ENCODE measurements at regions not wholly inside any gene's neighbourhood (a gene's known extent, or its start where the extent isn't known, plus 50 kb on each side); places are given as distances from the start of the nearest gene placed in this dataset.
A peak's percentile ranks its signal among the peaks of the same experiment; 100 is the strongest.

DNA sequence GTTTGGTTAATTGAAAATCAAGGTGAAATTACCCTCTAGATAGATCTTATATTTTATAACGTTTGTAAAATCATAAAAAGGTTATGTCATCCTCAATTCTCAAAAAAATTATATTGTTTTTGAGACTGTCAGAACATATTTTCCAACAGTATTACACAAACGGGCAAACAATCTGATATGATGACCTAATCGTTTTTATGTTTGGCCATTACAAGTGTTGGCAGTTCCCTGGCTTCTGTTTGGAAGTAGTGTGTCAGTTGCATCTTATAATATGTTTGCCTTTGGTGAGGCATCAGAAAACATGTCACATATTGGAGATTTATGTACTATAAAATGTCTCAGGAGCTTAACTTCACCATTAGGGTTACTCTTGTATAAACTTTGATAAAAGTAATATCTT, 308.1 kb upstream of the EPHA7 start:
- Histone ChIP-seq H3K4me3 (no peak overlapping the region), H3K27me3 (no peaks in the 10 kb centered on the region), H3K36me3 (no peaks in the 10 kb centered on the region), H3K27ac (no peak overlapping the region), H3K4me1 (no peaks in the 10 kb centered on the region), H3K9me3 (no peaks in the 10 kb centered on the region)
- 49 to 62% methylated on average over 3 of the region's 3 CpGs for WGBS, 2 donors
- TF ChIP-seq POLR2A (IDR thresholded peaks at IDR 0.05): no peak
- TF ChIP-seq EP300 (IDR thresholded peaks at IDR 0.05): no peak
- TF ChIP-seq, protein P1, sequence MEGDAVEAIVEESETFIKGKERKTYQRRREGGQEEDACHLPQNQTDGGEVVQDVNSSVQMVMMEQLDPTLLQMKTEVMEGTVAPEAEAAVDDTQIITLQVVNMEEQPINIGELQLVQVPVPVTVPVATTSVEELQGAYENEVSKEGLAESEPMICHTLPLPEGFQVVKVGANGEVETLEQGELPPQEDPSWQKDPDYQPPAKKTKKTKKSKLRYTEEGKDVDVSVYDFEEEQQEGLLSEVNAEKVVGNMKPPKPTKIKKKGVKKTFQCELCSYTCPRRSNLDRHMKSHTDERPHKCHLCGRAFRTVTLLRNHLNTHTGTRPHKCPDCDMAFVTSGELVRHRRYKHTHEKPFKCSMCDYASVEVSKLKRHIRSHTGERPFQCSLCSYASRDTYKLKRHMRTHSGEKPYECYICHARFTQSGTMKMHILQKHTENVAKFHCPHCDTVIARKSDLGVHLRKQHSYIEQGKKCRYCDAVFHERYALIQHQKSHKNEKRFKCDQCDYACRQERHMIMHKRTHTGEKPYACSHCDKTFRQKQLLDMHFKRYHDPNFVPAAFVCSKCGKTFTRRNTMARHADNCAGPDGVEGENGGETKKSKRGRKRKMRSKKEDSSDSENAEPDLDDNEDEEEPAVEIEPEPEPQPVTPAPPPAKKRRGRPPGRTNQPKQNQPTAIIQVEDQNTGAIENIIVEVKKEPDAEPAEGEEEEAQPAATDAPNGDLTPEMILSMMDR (IDR thresholded peaks at IDR 0.05): no peak
- no peak for DNase-seq (ENCODE audit: low spot score in 2 of 2)

DNA sequence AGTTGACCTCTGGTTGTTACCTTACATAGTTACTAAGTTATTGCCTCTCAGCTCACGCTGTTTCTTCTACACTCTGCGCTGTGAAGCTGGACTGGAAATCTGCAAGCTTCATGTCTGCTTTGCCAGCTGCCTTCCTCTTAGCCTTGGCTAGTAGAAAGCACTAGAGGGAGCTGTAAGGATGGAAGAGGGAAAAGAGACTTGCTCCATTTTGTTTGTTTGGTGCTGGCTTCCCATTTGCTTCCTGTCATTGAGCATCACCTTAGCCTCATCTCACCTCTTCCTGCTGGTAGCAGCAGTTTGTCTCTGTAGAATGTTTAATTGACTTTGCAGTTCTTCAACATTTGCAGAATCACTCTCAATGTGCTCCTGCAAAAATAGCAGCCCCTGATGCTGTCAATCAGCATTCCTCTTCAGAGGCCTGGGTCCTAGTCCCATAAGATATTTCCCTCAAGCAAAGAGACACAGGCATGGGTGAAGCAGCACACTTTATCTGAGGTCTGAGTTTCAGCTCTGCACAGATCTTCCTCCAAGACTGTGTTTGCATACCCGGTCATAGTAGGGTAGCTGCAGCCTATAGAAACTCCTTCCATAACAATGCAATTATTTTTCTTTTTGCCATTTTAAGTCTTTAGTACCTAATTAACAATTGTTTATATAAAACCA, 302.2 kb upstream of the EPHA7 start:
- DNase-seq (ENCODE audit: low spot score in 2 of 2): no peak
- no peaks in the 10 kb centered on the region for H3K4me1 ChIP-seq
- H3K9me3 ChIP-seq: no peaks in the 10 kb centered on the region
- WGBS, 2 donors: 74 to 82% methylated on average over 3 of the region's 3 CpGs
- H3K27me3 ChIP-seq: no peaks in the 10 kb centered on the region
- H3K4me3 ChIP-seq: no peak overlapping the region
- no peak overlapping the region for H3K27ac ChIP-seq
- TF ChIP-seq, protein P1 (IDR thresholded peaks at IDR 0.05): peak in 2 of 5 experiments; percentile 16 to 20
- no peak for TF ChIP-seq POLR2A (IDR thresholded peaks at IDR 0.05)
- no peaks in the 10 kb centered on the region for H3K36me3 ChIP-seq

DNA sequence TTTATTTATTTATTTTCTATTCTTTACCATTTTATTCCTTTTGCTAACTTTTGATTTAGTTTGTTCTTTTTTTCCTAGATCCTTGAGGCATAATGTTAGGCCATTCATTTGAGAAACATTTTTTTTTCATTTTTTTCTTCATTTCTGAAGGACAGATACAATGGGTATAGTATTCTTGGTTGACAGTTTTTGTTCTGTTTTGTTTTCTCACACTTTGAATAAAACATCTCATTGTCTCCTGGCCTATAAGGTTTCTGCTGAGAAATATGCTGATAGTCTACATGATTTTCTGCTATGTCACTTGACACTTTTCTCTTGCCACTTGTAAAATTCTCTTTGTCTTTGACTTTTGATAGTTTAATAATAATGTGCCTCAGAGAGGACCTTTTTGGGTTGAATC, 294.6 kb upstream of the EPHA7 start:
- no peak for DNase-seq (ENCODE audit: low spot score in 2 of 2)
- Histone ChIP-seq H3K27me3 (no peaks in the 10 kb centered on the region), H3K4me3 (no peak overlapping the region), H3K27ac (no peak overlapping the region), H3K9me3 (peaks cover 0 to 55% (median 6%) of the 10 kb centered on the region in 4 donors), H3K36me3 (no peaks in the 10 kb centered on the region), H3K4me1 (no peaks in the 10 kb centered on the region)
- TF ChIP-seq, protein P1 (IDR thresholded peaks at IDR 0.05): no peak
- TF ChIP-seq EP300 (IDR thresholded peaks at IDR 0.05) (no peak), POLR2A (IDR thresholded peaks at IDR 0.05) (no peak)

DNA sequence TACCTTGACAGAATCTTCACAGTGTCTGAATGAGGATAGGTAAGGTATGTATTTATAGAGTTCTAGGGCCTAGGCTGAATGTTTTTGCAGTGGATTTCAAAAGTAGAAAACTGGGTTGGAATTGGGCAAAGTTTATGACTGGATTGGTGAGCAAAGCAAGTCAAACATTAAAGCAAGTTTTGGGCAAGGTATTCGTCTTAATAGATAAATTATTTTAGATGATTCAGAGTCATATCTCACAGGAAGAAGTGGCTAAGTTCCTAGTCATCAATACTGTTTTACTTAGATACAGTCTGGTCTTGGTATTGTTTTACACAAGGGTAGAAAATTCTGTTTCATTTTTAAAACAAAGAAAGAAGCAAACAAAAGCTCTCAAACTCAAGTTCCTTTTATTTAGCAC, 284.1 kb upstream of the EPHA7 start:
- Histone ChIP-seq H3K27ac (no peak overlapping the region), H3K4me3 (no peak overlapping the region), H3K4me1 (no peaks in the 10 kb centered on the region), H3K36me3 (no peaks in the 10 kb centered on the region), H3K9me3 (peaks cover 0 to 17% (median 0%) of the 10 kb centered on the region in 4 donors), H3K27me3 (no peaks in the 10 kb centered on the region)
- TF ChIP-seq EP300 (IDR thresholded peaks at IDR 0.05) (no peak), POLR2A (IDR thresholded peaks at IDR 0.05) (no peak)
- TF ChIP-seq, protein P1 (IDR thresholded peaks at IDR 0.05): no peak
- DNase-seq (ENCODE audit: low spot score in 2 of 2): no peak
- 73 to 81% methylated on average over 1 of the region's 1 CpG for WGBS, 2 donors

DNA sequence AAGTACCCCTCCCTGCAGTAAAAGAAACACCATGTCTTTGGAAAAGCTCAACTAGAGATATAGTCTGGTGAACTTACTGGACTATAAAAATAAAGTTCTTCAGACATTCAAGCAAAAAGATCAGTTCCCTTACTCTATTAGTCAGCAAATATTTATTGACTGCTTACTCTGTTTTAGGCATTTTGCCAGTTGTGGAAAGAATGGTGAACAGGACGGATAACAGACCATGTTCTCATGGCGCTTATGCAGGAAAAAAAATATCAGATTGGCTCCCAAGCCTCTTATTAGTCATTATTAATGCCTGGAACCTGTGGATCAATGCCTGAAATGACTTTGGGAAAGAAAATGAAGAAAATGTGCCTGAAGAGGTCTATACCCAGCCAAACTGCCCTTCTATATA, 282.2 kb upstream of the EPHA7 start:
- 51 to 60% methylated on average over 2 of the region's 2 CpGs for WGBS, 2 donors
- H3K36me3 ChIP-seq: no peaks in the 10 kb centered on the region
- no peak overlapping the region for H3K4me3 ChIP-seq
- H3K9me3 ChIP-seq: peaks cover 0 to 2% (median 0%) of the 10 kb centered on the region in 4 donors
- TF ChIP-seq, protein P1 (IDR thresholded peaks at IDR 0.05): no peak
- TF ChIP-seq EP300 (IDR thresholded peaks at IDR 0.05) (no peak), POLR2A (IDR thresholded peaks at IDR 0.05) (no peak)
- no peaks in the 10 kb centered on the region for H3K27me3 ChIP-seq
- H3K27ac ChIP-seq: no peak overlapping the region
- DNase-seq (ENCODE audit: low spot score in 2 of 2): no peak
- H3K4me1 ChIP-seq: no peaks in the 10 kb centered on the region

Measured in tibial nerve (tissue), 4 donors.